Astrocyte (in vitro differentiated cells and primary cell): ENCODE measurements at regions not wholly inside any gene's neighbourhood (a gene's known extent, or its start where the extent isn't known, plus 50 kb on each side); places are given as distances from the start of the nearest gene placed in this dataset.

Source experiments
- EZH2 ChIP-seq: IDR thresholded peaks from 2 replicates; pipeline ENCODE4 v1.6.1; 2012; ENCODE audit warnings: mild to moderate bottlenecking, low read length, inconsistent platforms; ENCODE audit not compliant: insufficient read depth
- TF ChIP-seq, protein P1 (sequence below): IDR thresholded peaks from 2 replicates; pipeline ENCODE4 v1.5.1; 2011; ENCODE audit warnings: low read depth, mild to moderate bottlenecking, inconsistent platforms, low read length, moderate library complexity; ENCODE audit not compliant: insufficient read depth

DNA sequence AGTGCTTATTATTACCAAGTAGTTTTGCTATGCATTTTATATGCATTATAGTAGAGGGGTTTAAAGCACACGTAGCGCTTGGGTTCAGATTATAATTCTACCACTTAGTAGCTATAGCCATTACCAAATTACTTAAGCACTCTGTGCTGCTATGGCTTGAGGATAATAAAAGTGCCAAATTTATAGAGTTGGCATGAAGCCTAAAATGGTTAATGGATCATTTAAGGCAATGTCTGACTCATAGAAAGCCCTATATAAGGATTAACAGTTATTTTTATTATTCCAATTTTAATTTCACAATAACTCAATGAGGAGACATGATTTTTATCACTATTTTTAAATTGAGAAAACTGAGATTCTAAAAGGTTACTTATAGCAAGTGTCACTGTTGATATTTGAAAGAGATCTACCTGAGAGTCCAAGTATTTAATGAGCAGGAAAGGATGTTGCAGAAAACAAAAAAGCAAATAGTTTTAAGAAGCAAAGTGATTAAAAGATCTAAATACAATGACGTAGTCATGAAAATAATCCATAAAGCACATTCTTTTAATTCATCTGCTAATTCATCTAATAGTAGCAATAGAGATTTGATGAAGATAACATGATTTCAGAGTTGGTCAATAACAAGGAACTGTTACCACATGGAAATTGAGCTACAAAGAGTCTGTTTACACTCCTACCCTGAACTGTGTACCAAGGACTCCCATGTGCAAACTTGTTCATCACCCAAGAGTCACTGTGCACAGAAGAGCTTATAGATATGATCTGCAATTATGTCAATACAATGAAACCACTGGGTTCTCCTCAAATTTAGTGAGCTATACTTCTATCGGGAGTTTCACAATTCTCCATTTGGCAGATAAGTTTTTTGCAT lies 78.8 kb upstream of the DTNA start:
- TF ChIP-seq EZH2: no peak
- TF ChIP-seq, protein P1, sequence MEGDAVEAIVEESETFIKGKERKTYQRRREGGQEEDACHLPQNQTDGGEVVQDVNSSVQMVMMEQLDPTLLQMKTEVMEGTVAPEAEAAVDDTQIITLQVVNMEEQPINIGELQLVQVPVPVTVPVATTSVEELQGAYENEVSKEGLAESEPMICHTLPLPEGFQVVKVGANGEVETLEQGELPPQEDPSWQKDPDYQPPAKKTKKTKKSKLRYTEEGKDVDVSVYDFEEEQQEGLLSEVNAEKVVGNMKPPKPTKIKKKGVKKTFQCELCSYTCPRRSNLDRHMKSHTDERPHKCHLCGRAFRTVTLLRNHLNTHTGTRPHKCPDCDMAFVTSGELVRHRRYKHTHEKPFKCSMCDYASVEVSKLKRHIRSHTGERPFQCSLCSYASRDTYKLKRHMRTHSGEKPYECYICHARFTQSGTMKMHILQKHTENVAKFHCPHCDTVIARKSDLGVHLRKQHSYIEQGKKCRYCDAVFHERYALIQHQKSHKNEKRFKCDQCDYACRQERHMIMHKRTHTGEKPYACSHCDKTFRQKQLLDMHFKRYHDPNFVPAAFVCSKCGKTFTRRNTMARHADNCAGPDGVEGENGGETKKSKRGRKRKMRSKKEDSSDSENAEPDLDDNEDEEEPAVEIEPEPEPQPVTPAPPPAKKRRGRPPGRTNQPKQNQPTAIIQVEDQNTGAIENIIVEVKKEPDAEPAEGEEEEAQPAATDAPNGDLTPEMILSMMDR: no peak
